Activated CD8-positive, alpha-beta T cell treated with anti-CD3 and anti-CD28 coated beads for 36 hours (primary cell): ENCODE measurements at regions not wholly inside any gene's neighbourhood (a gene's known extent, or its start where the extent isn't known, plus 50 kb on each side); places are given as distances from the start of the nearest gene placed in this dataset.

ENCODE experiments used
- ATAC-seq: fragments of 200-7000 bp; cut with Tn5 transposase; one replicate; pipeline ENCODE4 v1.10.0; 2021; ENCODE audit warnings: mild to moderate bottlenecking, moderate library complexity
- CTCF ChIA-PET: fragments of 350-600 bp; sonication (Branson Sonifier 250); formaldehyde crosslinking; loops from one replicate; lab custom pipeline; 2021; ENCODE audit warnings: antibody characterized with exemption; lab: Charles Lee
- POLR2A ChIA-PET: fragments of 350-600 bp; sonication (Branson Sonifier 250); formaldehyde crosslinking; loops from one replicate; lab custom pipeline; 2021; ENCODE audit warnings: antibody characterized with exemption; lab: Charles Lee
- DNase-seq: peaks from one replicate; pipeline ENCODE4 v3.0.0-alpha.2; 2020
- H3K27ac Mint-ChIP-seq: one replicate; pipeline ENCODE4 v1.8.0; 2021; ENCODE audit warnings: mild to moderate bottlenecking, mixed read lengths
- H3K27me3 Mint-ChIP-seq: one replicate; pipeline ENCODE4 v1.8.0; 2021; ENCODE audit warnings: mixed read lengths
- H3K36me3 Mint-ChIP-seq: one replicate; pipeline ENCODE4 v1.8.0; 2021; ENCODE audit warnings: low read depth, mixed read lengths
- H3K4me1 Mint-ChIP-seq: one replicate; pipeline ENCODE4 v1.8.0; 2021; ENCODE audit warnings: low read depth, mixed read lengths
- H3K4me3 Mint-ChIP-seq: one replicate; pipeline ENCODE4 v1.8.0; 2021; ENCODE audit warnings: mild to moderate bottlenecking, moderate library complexity, mixed read lengths
- H3K9me3 Mint-ChIP-seq: one replicate; pipeline ENCODE4 v1.8.0; 2021; ENCODE audit warnings: mixed read lengths
- intact Hi-C: fragments of 100-400 bp; cut with micrococcal nuclease; formaldehyde crosslinking; loops from one replicate; pipeline ENCODE4 v1.10.0; 2022
- TF ChIP-seq, protein P1 (sequence below): fragments of 200-600 bp; IDR thresholded peaks from one replicate; pipeline ENCODE4 v1.8.0; 2022; ENCODE audit warnings: antibody characterized with exemption, mild to moderate bottlenecking

DNA sequence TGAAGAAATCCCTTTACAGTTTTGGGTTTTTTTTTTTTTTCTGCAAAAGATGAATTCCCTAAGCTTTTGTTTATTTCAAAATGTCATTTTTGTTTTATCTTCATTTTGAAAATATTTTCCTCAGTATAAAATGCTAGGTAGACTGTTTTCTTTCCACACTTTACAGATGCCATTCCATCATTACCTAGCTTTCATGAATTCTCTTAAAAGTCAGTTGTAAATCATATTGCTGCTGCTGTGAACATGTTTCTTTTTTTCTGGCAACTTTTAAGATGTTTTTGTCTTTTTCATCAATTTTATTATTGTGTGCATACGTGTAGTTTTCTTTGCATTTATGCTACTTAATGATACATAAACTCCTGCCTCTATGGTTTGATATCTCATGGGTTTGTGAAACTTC, 168.3 kb downstream of the FAXC start:
- Mint-ChIP-seq H3K4me3 (no peak overlapping the region), H3K9me3 (peaks cover 12% of the 10 kb centered on the region), H3K36me3 (no peaks in the 10 kb centered on the region), H3K27ac (no peak overlapping the region), H3K27me3 (peaks cover 3% of the 10 kb centered on the region), H3K4me1 (no peaks in the 10 kb centered on the region)
- ChIA-PET POLR2A (no interaction called here), CTCF (no interaction called here)
- TF ChIP-seq, protein P1, sequence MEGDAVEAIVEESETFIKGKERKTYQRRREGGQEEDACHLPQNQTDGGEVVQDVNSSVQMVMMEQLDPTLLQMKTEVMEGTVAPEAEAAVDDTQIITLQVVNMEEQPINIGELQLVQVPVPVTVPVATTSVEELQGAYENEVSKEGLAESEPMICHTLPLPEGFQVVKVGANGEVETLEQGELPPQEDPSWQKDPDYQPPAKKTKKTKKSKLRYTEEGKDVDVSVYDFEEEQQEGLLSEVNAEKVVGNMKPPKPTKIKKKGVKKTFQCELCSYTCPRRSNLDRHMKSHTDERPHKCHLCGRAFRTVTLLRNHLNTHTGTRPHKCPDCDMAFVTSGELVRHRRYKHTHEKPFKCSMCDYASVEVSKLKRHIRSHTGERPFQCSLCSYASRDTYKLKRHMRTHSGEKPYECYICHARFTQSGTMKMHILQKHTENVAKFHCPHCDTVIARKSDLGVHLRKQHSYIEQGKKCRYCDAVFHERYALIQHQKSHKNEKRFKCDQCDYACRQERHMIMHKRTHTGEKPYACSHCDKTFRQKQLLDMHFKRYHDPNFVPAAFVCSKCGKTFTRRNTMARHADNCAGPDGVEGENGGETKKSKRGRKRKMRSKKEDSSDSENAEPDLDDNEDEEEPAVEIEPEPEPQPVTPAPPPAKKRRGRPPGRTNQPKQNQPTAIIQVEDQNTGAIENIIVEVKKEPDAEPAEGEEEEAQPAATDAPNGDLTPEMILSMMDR: no peak
- intact Hi-C loops: no loop called here
- ATAC-seq (no peak), DNase-seq (no peak)

DNA sequence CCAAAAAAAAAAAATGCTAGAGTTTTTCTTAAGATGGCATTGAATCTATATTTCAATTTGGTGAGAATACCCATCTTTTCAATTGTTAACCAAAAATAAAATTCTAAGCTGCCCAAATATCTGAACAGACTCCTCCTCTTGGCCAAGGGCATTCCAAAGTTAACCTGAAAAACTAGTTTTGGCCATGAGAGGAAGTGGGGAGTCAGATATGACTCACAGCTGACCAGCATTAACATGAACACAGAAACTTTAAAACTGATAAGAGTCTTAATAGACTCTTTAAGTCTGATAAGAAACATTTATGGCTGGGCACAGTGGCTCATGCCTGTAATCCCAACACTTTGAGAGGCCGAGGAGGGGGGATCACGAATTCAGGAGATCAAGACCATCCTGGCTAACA, 171.3 kb downstream of the FAXC start:
- Mint-ChIP-seq H3K4me3 (no peak overlapping the region), H3K9me3 (peaks cover 12% of the 10 kb centered on the region), H3K27ac (no peak overlapping the region), H3K36me3 (no peaks in the 10 kb centered on the region), H3K27me3 (no peaks in the 10 kb centered on the region), H3K4me1 (no peaks in the 10 kb centered on the region)
- ChIA-PET POLR2A (no interaction called here), CTCF (interaction anchor here (0.6 kb wide), 1 partner anchor 20 kb away, joined by 3 read pairs; no protein-coding TSS in a partner anchor)
- no peak for ATAC-seq
- no peak for DNase-seq
- intact Hi-C loops: no loop called here
- TF ChIP-seq, protein P1: no peak

DNA sequence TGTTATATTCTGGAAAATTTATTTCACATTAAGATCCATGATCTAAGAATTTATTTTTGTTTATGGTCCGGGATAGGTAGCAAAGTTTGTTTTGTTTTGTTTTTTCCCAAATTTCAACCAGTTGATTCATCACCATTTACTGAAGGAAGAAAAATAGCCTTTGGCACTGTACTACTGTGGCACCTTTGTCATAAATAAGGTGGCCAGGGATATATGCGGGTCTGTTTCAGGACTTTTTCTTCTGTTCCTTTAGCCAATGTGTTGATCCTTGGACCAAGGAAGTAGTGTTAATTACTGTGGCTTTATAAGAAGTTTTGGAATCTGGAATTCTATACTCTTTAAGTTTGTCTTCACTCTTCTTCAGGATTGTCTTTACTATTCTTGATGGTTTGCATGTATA, 171.7 kb downstream of the FAXC start:
- POLR2A ChIA-PET: no interaction called here
- TF ChIP-seq, protein P1: no peak
- CTCF ChIA-PET: interaction anchor here (0.6 kb wide), 1 partner anchor 20 kb away, joined by 3 read pairs; no protein-coding TSS in a partner anchor

DNA sequence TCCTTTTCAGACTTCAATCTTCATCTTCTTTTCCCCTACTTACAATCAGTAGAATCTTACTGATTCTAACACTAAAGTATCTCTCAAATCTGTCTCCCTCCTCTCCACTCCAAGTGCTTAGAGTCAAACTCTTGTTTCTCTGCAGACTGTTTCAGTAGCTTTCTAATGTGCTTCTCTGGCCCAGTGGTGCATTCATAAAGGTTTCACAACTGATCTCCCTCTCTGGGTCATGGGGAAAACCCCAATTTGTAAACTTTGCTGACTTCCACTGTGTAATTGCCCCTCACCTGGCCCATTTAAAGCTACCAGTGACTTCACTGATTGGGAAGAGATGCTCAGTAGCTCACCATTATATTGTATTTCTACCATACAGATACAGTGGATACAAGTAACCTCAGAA, 183.6 kb downstream of the FAXC start:
- Mint-ChIP-seq H3K9me3 (no peaks in the 10 kb centered on the region), H3K27me3 (peaks cover 3% of the 10 kb centered on the region), H3K4me1 (no peaks in the 10 kb centered on the region), H3K27ac (no peak overlapping the region), H3K36me3 (no peaks in the 10 kb centered on the region), H3K4me3 (no peak overlapping the region)
- CTCF ChIA-PET: no interaction called here
- DNase-seq: no peak
- intact Hi-C loops: no loop called here
- ATAC-seq: no peak
- POLR2A ChIA-PET: no interaction called here
- TF ChIP-seq, protein P1: no peak

More for the DNA sequence above, 171.7 kb downstream of the FAXC start:
- Mint-ChIP-seq H3K27me3 (no peaks in the 10 kb centered on the region), H3K4me3 (no peak overlapping the region), H3K27ac (no peak overlapping the region), H3K9me3 (peaks cover 12% of the 10 kb centered on the region), H3K4me1 (no peaks in the 10 kb centered on the region), H3K36me3 (no peaks in the 10 kb centered on the region)
- intact Hi-C loops: no loop called here
- DNase-seq: no peak
- ATAC-seq: no peak

DNA sequence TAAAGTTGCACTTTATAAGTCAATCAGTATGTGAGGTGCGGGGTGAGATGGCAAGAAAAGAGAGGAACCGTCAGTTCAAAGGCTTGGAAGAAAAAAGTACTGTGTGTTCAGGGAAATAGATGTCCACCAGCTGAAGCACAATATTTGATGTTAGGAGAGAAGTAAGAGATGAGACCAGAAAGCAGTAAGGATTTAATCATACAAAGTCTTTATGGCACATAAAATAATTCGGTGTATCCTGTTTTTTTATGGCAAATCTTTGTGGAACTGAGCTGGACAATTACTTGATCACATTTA, 197.2 kb downstream of the FAXC start:
- H3K4me1 Mint-ChIP-seq: no peaks in the 10 kb centered on the region
- no peak for DNase-seq
- no peak overlapping the region for H3K4me3 Mint-ChIP-seq
- no peaks in the 10 kb centered on the region for H3K9me3 Mint-ChIP-seq
- intact Hi-C loops: no loop called here
- TF ChIP-seq, protein P1: peak; percentile 1
- H3K36me3 Mint-ChIP-seq: no peaks in the 10 kb centered on the region
- ATAC-seq: no peak
- no peak overlapping the region for H3K27ac Mint-ChIP-seq
- ChIA-PET POLR2A (no interaction called here), CTCF (interaction anchor here (0.7 to 1.4 kb wide), 7 partner anchors 12 to 380 kb away, joined by 3 to 10 read pairs (median 4); no protein-coding TSS in a partner anchor)
- H3K27me3 Mint-ChIP-seq: peaks cover 8% of the 10 kb centered on the region
